HT1080 (cell line): ENCODE measurements at regions not wholly inside any gene's neighbourhood (a gene's known extent, or its start where the extent isn't known, plus 50 kb on each side); places are given as distances from the start of the nearest gene placed in this dataset.
"Not testable (repeated sequence)": the region's sequence is repeated elsewhere in the genome, so short reads cannot be mapped to it uniquely, and the experiment has no call there.

Experiments
- DNase-seq: peaks from one replicate; pipeline ENCODE4 v3.0.0-alpha.2; 2015; ENCODE audit warnings: low read depth

DNA sequence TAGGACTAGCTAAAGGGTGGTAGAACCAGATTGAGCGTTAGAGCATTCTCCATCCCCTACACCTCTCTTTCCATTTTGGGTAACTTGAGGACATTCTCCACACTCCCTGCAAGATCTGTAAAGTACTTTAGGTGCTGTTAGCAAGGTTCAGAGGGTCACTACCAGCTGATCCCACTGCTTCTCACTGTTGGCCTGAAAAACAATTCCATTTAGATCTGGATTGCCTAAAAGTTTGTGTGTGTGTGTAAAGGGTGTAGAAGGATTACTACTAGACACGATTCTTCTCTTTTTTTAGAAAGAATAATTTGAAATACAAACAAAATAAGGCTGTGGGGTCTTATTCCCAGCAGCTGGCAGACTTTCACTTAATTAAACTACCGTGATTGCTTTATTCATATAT lies 95.1 kb upstream of the TMEM178A start:
- no peak for DNase-seq

DNA sequence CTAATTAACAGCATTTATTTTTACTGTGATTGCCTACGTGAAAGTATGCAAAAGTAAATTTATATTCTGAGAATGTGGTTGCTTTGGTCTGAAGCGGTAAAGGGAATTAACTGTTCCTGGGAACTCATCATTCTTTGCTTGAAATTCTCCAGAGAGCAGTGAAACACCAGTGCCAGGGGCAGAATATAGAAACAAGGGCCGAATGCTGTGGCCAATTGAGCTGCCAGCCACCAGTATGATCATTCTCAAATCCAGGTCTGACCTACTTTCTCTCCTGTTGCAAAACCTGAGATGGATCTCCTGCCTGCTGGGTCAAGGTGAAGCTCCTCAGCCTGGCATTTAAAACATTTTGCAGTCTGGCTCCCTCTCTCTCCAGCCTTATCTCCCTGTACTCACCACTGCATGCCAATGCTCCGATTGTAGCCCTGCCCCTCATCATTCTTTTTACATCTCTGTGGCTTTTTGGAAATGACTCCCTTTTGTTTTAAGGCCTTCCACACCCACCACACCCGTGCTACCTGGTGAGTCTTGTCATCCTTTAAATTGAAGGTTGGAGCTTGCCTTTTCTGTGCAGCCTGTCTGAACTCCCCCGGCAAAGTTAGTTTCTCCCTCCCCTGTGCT lies 94.5 kb upstream of the TMEM178A start:
- no peak for DNase-seq

DNA sequence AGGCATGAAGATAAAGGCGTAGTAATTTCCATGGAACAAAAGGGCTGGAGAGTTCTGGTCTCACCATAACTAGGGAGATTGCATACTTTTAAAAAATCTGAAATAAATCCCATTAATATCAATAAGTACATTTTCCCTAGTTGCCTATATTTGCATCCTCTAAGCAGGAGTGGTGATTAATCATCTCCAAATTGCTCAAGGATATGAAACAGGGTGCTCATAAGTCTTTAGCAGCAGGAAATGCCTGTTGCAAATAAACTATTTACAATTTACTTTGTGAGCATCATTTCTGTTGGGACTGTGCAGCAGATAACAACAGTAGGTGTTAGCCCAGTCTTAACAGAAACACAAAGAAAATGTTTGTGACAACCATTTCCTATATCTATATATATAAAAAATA lies 92.4 kb upstream of the TMEM178A start:
- no peak for DNase-seq

DNA sequence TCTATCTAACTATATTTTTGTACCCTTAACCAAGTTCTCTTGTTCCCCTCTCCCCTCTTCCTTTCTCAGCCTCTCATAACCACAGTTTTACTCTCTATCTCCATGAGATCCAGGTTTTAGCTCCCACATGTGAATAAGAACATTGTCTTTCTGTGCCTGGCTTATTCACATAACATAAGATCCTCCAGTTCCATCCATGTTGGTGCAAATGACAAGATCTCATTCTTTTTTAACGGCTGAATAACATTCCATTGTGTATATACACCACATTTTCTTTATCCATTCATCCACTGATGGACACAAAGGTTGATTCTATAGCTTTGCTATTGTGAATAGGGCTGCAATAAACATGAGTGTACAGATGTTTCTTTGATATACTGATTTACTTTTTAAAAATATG lies 83.9 kb upstream of the TMEM178A start:
- no peak for DNase-seq

GRCh38 chr2:39583213-39583612 lies 82.5 kb upstream of the TMEM178A start:
- no peak for DNase-seq

DNA sequence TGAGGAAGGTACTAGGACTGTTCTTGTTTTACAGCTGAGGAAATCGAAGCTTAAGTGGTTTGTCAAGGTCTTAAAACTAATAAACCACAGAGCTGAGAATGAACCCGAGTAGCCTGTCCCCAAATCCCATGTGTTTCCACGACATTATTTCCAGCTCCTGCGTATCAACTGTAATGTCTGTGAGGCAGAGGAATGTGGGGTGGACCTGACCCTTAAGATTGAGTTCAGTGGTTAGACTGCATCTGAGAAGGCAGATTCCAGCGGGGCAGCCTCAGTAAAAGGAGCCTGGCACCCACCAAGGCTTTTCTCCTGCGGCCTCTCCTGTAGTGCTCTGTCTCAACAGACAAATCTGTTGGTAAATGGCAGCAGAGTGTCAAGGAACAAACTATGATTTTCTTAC lies 81.9 kb upstream of the TMEM178A start:
- no peak for DNase-seq

DNA sequence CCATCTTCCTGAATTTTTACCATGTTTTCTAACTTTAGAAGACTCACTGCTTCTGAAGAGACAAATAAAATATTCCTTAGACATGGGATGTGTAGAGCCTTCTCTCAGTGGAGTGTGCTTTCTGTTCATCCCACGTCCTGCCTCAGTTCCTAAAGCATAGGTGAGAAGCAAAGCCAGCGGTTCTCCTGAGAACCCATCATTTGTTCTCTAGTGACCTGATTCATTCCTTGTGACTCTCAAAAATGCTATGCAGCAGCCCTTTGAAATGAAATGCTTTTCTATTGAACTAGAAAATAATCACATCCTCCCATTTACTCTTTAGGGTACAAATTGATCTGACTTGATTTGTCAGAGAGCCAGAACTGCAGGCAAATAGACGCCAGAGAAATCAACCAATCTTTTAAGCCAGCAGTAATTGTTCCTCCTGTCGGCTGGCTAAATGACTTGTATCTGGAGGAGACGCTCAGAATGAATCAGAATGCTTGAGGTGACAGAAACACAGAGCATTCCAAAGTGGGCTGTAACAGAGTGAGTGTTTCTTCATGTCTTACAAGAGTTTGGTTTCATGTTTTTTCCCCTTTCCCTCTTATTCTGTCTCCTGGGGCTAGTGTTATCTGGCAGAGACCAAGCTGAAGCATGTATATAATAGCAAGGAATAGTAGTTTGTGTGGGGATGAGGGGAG lies 81.3 kb upstream of the TMEM178A start:
- peak; percentile 13 for DNase-seq

GRCh38 chr2:39585531-39585930 lies 80.2 kb upstream of the TMEM178A start:
- DNase-seq, result not testable (repeated sequence)

DNA sequence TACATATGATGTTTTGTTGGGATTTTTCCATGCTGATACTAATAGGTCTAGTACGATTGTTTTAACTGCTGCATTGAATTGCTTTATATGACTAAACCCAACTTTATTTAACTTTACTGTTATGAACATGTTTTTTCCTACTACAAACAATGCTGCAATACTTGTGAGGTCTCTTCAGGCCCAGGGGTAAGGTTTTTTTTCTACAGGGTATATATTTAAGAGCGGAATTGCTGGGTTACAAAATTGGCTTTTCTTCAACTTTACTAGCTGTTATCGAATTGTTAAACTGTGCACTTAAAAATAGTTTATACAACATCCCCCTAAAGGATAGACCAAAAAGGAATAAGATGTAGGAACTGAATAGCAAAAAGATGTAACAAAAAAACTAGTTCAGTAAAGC lies 78.5 kb upstream of the TMEM178A start:
- no peak for DNase-seq

DNA sequence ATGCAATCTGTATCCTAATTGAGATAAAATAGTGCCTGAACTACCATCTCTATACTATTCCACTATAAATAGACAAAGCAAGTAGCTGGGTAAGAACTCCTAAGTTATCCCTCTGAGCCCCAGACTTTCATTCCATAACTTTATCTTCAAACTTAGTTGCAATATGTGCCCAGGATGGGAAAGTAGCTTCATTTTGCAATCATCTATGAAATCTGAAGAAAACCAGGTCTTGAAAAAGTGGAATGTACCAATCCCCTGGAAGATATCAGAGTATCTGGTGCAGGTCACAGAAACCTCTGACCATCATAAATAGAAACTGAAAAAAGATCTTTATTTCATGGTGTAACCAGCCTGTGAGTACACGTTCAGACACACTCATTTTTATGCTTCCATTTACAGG lies 78.1 kb upstream of the TMEM178A start:
- DNase-seq, result no peak

- DNase-seq, result peak; percentile 73
These were observed 72.0 kb upstream of the TMEM178A start for GRCh38 chr2:39593439-39594393.

GRCh38 chr2:39595116-39595515 lies 70.6 kb upstream of the TMEM178A start:
- no peak for DNase-seq

GRCh38 chr2:39597314-39597713 lies 68.4 kb upstream of the TMEM178A start:
- no peak for DNase-seq

- no peak for DNase-seq
These were observed 63.1 kb upstream of the TMEM178A start for GRCh38 chr2:39602616-39603015.

DNA sequence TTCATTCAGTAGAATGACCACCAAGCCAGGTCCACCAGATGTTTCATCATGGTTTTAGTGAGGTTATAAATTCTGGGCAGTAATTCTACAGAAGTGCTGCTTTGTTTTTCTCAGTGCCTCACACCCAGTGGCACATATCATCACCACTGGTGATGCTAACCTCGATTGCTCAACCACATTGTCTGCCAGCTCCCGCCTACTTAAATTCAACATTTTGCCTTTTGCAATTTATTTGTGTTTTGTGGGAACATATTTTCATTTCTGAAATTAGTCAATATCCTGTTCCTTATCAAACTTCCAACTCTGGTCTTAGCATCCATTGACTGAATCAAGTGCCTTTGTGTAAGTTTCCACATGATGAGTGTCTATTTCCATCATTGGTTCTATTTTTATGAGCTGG lies 62.3 kb upstream of the TMEM178A start:
- DNase-seq, result no peak

DNA sequence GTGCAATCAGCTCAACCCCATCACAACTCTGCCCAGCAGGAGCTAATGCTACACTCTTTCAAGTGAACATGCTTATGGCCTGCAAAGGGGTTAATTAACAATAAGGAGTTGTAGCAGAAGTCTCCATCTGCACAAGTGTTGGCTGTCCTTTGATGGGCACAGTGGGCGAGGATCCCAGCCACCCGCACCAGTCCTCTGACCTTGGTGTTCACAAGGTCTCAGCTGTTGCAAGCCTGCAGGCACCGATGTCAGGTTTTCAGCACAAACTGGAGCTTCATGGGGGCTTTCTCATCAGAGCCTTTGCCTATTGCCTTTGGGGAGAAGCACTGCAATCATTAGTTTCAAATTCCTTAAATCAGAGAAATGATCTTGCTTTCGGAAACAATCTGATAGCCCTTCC lies 60.9 kb upstream of the TMEM178A start:
- DNase-seq, result no peak

GRCh38 chr2:39606585-39606984 lies 59.1 kb upstream of the TMEM178A start:
- DNase-seq, result peak; percentile 10

DNA sequence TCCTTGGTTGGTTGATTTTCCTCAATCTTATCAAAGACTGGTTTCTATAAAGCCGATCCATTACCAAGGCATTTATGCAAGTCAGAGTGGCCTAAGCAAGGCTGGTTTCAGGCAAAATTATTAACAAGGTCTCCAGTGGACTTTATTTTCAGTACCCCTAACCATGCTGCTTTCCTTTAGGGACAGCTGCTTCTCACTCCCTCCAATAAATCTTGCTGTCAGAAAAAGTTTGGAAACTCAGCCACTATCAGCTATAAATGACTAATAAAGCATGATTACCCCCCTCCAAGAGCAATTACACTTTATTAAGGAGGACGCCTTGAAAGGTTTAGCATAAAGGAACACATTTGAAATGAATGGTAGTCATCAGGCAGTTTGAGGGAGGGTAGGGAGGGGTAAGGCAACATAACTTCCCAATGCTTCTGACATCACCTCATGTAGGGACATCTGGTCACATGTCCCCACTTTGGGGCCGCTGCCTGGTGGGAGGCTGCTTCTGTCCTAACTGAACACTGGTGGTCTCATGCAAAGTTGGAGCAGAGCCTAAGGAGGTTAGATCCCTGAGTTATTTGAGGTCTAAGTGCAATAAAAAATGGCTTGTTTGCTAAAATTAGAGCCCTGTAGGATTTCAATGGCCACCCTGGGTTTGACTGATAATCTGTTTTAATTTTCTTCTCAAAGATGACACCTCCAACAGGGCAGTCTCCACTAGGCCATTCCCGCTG lies 58.0 kb upstream of the TMEM178A start:
- no peak for DNase-seq

- no peak for DNase-seq
These were observed 57.5 kb upstream of the TMEM178A start for GRCh38 chr2:39608263-39608575.

DNA sequence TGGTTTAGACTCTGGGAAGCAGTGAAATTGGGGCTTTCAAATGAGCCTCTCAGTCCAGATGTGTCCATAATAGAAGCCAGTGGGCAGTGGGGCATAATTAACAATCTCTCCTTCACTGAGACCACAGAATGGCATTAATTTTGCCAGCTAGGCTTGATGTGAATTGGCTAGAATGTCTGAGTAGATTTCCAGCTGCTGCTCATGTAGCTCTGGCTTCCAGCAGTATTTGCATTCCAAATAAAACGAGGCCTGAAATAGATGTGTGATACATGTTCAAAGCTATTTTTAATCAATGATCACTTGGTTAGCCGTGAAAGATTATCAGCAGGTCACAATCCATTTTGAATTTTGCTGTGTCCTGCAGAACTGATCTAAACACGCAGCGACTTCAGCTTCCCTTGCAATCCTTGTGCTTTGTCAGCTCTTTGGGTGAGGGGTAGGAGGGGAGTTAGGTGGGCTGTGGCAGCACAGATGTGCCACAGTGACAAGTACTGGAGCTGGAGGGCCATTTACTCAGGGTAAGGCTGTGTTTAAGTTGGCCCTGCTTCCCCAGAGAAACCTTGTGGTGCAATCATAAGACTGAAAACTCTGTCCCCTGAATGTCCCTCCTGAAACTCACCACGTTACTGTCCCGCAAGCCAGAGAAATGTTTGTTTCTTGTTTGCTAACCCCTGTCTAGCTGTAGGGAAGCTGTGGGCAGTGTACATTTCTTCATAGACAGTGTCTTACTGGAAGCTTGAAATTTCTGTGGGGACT lies 56.9 kb upstream of the TMEM178A start:
- DNase-seq, result no peak

GRCh38 chr2:39609917-39610316 lies 55.8 kb upstream of the TMEM178A start:
- DNase-seq, result no peak
